ENCODE measurements at regions not wholly inside any gene's neighbourhood (a gene's known extent, or its start where the extent isn't known, plus 50 kb on each side); places are given as distances from the start of the nearest gene placed in this dataset.

DNA sequence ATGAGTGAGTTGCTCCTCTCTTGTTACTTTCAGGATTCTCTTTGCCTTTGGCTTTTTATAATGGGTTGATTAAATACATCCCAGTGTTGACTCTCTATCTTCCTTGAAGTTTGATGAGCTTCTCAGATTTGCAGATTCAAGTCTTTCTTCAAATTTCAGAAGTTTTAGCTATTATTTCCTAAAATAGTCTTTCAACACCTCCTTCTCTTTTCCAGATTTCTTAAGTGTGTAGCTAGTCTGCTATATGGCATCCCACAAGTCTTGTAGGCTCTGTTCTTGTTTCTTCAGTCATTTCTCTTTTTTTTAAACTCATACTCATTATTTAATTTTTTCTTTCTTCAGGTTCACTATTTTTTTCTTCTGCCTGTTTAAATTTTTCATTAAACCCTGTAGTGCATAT lies 287.7 kb upstream of the CNTNAP5 start:
- TF ChIP-seq, protein P1, sequence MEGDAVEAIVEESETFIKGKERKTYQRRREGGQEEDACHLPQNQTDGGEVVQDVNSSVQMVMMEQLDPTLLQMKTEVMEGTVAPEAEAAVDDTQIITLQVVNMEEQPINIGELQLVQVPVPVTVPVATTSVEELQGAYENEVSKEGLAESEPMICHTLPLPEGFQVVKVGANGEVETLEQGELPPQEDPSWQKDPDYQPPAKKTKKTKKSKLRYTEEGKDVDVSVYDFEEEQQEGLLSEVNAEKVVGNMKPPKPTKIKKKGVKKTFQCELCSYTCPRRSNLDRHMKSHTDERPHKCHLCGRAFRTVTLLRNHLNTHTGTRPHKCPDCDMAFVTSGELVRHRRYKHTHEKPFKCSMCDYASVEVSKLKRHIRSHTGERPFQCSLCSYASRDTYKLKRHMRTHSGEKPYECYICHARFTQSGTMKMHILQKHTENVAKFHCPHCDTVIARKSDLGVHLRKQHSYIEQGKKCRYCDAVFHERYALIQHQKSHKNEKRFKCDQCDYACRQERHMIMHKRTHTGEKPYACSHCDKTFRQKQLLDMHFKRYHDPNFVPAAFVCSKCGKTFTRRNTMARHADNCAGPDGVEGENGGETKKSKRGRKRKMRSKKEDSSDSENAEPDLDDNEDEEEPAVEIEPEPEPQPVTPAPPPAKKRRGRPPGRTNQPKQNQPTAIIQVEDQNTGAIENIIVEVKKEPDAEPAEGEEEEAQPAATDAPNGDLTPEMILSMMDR (IDR thresholded peaks at IDR 0.05) = no peak
- Histone ChIP-seq H3K4me3 (ENCODE audit: low read depth, low read length) (no peak overlapping the region), H3K9me3 (ENCODE audit: control insufficient read depth, low read length) (no peaks in the 10 kb centered on the region), H3K4me2 (ENCODE audit: low read length) (no peak overlapping the region), H3K4me1 (no peaks in the 10 kb centered on the region), H3K36me3 (ENCODE audit: control insufficient read depth, insufficient read depth, low read length) (no peaks in the 10 kb centered on the region), H2AFZ (no peak overlapping the region), H3K9ac (no peak overlapping the region), H3K79me2 (no peaks in the 10 kb centered on the region), H3K27ac (no peak overlapping the region), H3K27me3 (ENCODE audit: control insufficient read depth, insufficient read depth, low read length) (no peaks in the 10 kb centered on the region)

DNA sequence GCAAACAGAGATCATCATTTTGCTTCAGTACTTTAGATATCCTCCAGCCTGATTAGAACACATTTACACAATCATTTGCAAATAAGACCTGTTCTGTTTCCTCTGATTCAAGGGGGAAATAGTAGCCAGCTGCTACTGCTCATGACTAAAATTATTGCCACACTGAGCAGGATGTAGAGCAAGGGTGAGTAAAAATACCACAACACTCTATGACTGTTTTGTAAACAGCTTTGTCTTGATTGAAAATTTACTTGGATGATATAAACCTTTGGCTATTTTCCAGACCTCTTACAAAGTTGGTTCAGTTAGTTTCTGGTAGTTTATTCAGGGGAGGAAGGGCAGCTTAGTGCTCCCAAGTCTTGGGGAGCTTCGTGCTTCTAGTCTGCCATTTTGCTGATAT lies 286.4 kb upstream of the CNTNAP5 start:
- H3K79me2 ChIP-seq = no peaks in the 10 kb centered on the region
- no peak overlapping the region for H3K27ac ChIP-seq
- TF ChIP-seq, protein P1 (IDR thresholded peaks at IDR 0.05) = no peak
- H3K36me3 ChIP-seq (ENCODE audit: control insufficient read depth, insufficient read depth, low read length) = no peaks in the 10 kb centered on the region
- H3K9me3 ChIP-seq (ENCODE audit: control insufficient read depth, low read length) = no peaks in the 10 kb centered on the region
- H3K4me2 ChIP-seq (ENCODE audit: low read length) = no peak overlapping the region
- H2AFZ ChIP-seq = no peak overlapping the region
- H3K4me3 ChIP-seq (ENCODE audit: low read depth, low read length) = no peak overlapping the region
- H3K27me3 ChIP-seq (ENCODE audit: control insufficient read depth, insufficient read depth, low read length) = no peaks in the 10 kb centered on the region
- H3K9ac ChIP-seq = no peak overlapping the region
- H3K4me1 ChIP-seq = no peaks in the 10 kb centered on the region

DNA sequence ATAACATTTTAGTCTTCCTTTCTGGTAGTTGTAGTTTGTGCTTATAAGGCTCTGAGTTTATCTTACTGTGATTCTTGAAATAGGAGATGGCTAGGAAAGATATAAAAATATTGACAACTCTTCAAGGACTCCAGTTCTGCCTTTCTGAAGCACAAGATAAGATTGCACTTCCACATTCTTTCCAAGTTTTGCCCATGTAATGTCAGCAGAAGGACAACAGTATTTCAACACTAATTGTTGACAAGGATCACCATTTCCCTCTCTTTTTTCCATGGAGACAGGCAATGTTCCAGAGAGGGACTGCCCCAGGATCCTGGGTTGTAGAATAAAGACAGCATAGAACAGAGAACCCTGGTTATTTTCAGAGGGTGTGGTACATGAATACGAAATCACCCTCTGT lies 279.1 kb upstream of the CNTNAP5 start:
- TF ChIP-seq, protein P1 (IDR thresholded peaks at IDR 0.05) = no peak
- Histone ChIP-seq H3K9ac (no peak overlapping the region), H3K4me3 (ENCODE audit: low read depth, low read length) (no peak overlapping the region), H3K9me3 (ENCODE audit: control insufficient read depth, low read length) (no peaks in the 10 kb centered on the region), H2AFZ (no peak overlapping the region), H3K27me3 (ENCODE audit: control insufficient read depth, insufficient read depth, low read length) (no peaks in the 10 kb centered on the region), H3K4me2 (ENCODE audit: low read length) (no peak overlapping the region), H3K79me2 (no peaks in the 10 kb centered on the region), H3K36me3 (ENCODE audit: control insufficient read depth, insufficient read depth, low read length) (no peaks in the 10 kb centered on the region), H3K27ac (no peak overlapping the region), H3K4me1 (no peaks in the 10 kb centered on the region)

DNA sequence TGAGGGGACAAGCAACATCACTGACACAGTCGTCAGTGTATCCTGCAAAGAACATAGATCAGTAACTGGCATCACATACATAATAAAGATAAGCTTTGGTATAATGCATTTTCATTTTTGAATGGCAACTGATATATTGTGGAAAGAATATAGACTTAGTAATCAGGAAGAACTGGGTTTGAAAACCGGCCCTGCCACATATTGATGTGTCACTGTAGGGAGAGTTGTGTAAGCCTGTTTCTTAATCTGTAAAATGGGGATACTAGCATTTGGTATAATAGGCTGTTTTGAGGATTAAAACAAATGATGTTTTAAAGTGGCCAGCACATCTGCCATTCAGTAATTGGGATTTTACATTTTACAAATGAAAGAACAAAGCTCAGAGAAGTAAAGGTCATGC lies 277.8 kb upstream of the CNTNAP5 start:
- Histone ChIP-seq H3K79me2 (no peaks in the 10 kb centered on the region), H3K9ac (no peak overlapping the region), H3K36me3 (ENCODE audit: control insufficient read depth, insufficient read depth, low read length) (no peaks in the 10 kb centered on the region), H3K27me3 (ENCODE audit: control insufficient read depth, insufficient read depth, low read length) (no peaks in the 10 kb centered on the region), H3K4me1 (no peaks in the 10 kb centered on the region), H3K9me3 (ENCODE audit: control insufficient read depth, low read length) (no peaks in the 10 kb centered on the region), H3K27ac (no peak overlapping the region), H2AFZ (no peak overlapping the region), H3K4me2 (ENCODE audit: low read length) (no peak overlapping the region), H3K4me3 (ENCODE audit: low read depth, low read length) (no peak overlapping the region)
- TF ChIP-seq, protein P1 (IDR thresholded peaks at IDR 0.05) = no peak

DNA sequence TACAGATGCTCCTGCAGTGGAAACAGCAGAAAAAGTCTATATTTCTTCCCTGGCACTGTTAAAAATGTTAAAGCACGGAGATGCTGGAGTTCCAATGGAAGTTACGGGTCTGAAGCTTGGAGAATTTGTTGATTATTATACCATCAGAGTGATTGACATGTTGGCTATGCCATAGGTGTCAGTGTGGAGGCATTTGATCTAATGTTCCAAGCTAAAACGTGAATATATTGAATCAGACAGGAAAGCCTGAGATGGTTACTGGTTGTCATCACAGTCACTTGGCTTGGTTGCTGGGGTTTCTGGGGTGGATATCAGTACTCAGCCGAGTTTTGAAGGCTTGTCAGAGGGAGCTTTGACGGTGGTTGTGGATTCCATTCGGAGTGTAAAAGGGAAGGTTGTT lies 262.9 kb upstream of the CNTNAP5 start:
- Histone ChIP-seq H3K9ac (no peak overlapping the region), H3K36me3 (ENCODE audit: control insufficient read depth, insufficient read depth, low read length) (no peaks in the 10 kb centered on the region), H3K27me3 (ENCODE audit: control insufficient read depth, insufficient read depth, low read length) (no peaks in the 10 kb centered on the region), H3K4me3 (ENCODE audit: low read depth, low read length) (no peak overlapping the region), H3K4me2 (ENCODE audit: low read length) (no peak overlapping the region), H3K79me2 (no peaks in the 10 kb centered on the region), H2AFZ (no peak overlapping the region), H3K4me1 (no peaks in the 10 kb centered on the region), H3K9me3 (ENCODE audit: control insufficient read depth, low read length) (no peaks in the 10 kb centered on the region), H3K27ac (no peak overlapping the region)
- TF ChIP-seq, protein P1 (IDR thresholded peaks at IDR 0.05) = no peak

Measured in parathyroid adenoma (tissue), 2 donors.